ENCODE measurements at regions not wholly inside any gene's neighbourhood (a gene's known extent, or its start where the extent isn't known, plus 50 kb on each side); places are given as distances from the start of the nearest gene placed in this dataset.

DNA sequence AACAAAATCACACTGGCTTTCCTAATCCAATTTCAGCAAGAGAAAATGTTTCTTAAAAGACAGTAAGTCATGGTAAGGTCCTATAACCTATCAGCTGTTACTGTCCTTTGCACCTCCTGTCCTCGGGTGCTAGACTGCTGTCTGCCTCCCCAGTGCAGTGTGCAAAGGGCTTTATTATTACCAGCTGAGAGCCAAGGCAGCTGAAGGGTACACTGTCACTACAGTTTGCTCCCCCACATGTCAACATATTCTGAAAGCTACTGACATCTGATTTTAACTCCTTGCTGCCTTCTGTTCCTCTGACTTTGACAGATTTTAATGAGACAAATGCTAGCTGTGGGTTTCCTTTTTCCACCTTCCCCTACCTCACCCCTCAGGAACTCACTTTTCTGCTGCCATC lies 389.4 kb upstream of the SLC24A2 start:
- TF ChIP-seq, protein P1, sequence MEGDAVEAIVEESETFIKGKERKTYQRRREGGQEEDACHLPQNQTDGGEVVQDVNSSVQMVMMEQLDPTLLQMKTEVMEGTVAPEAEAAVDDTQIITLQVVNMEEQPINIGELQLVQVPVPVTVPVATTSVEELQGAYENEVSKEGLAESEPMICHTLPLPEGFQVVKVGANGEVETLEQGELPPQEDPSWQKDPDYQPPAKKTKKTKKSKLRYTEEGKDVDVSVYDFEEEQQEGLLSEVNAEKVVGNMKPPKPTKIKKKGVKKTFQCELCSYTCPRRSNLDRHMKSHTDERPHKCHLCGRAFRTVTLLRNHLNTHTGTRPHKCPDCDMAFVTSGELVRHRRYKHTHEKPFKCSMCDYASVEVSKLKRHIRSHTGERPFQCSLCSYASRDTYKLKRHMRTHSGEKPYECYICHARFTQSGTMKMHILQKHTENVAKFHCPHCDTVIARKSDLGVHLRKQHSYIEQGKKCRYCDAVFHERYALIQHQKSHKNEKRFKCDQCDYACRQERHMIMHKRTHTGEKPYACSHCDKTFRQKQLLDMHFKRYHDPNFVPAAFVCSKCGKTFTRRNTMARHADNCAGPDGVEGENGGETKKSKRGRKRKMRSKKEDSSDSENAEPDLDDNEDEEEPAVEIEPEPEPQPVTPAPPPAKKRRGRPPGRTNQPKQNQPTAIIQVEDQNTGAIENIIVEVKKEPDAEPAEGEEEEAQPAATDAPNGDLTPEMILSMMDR (IDR thresholded peaks at IDR 0.05): no peak
- no peak for TF ChIP-seq POLR2A (IDR thresholded peaks at IDR 0.05)
